Hematopoietic multipotent progenitor cell treated with erythropoietin and hydrocortisone succinate and interleukin-3 and kit ligand, for 6 days (in vitro differentiated cells): ENCODE measurements at regions not wholly inside any gene's neighbourhood (a gene's known extent, or its start where the extent isn't known, plus 50 kb on each side); places are given as distances from the start of the nearest gene placed in this dataset.
"Not testable (repeated sequence)": the region's sequence is repeated elsewhere in the genome, so short reads cannot be mapped to it uniquely, and the experiment has no call there.

Source experiments
- DNase-seq: peaks from one replicate; pipeline ENCODE4 v3.0.0-alpha.2; 2015

DNA sequence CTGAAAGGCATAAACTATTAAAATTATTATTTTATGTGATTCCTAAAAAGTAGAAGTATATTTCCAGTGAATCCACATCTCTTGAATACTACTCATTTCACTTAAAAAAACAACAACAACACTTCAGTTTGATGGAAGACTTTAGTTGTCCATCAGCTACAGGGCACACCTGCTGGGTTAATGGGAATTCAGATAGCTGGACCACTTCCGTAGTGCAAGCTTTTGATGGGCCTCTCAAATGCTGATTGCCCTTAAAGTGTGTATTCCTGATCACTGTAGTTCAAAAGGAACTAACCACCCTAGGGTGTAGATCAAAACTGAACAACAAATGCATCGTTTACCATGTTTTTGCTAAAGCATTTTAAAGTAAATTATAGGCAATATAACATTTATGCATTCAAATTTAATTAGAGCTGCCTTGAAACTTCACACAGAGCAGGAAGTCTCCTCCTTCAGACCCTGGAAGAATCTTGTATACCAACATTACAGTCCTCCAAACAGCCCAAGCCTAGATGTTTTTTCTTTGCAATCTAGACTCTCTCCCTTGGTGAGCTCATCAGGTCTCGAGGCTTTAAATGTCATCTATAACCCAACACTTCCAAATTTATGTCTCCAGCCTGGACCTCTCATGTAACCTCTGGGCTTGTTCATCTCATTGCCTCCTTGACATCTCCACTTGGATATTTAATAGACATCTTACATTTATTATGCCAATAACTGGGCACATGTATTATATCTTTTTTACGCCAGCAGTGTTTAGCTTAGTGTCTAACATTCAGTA lies 510.1 kb upstream of the SLC39A10 start:
- no peak for DNase-seq

DNA sequence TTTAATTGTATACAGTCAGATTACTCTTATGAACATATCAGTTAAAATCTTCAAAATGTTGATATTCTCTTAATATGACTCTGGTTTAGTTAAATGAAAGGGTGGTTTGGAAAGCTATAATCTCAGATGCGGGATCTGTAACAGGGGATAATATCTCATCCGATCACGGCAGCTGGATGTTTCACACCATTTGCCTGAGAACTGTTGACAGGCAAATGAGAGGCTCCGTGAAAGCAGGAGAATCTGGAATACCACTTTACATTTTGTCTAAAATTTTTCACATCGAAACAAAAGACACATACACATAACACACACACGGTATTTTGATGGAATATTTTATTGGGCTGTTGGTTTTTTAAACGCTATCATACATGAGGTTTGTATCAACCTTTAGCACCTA lies 518.6 kb upstream of the SLC39A10 start:
- DNase-seq: no peak

DNA sequence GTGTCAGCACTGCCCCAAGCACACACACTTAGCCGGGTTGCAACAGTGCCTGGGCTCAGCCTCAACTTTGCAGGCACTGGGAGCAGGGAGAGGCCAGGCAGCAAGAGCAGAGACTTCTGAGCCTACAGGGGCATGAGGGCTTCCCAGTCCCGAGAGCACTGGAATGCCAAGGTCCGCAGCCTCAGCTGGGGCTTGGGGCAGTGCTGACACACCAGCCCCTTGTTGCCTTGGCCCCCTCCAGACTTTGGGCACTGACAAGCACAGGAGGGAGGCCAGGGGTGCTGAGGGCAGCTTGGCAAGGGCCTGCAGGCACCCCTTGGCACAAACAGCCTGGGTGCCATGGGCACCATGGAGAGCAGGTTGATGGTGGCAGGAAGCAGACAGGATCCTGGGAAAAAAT lies 531.1 kb upstream of the SLC39A10 start:
- DNase-seq: not testable (repeated sequence)

DNA sequence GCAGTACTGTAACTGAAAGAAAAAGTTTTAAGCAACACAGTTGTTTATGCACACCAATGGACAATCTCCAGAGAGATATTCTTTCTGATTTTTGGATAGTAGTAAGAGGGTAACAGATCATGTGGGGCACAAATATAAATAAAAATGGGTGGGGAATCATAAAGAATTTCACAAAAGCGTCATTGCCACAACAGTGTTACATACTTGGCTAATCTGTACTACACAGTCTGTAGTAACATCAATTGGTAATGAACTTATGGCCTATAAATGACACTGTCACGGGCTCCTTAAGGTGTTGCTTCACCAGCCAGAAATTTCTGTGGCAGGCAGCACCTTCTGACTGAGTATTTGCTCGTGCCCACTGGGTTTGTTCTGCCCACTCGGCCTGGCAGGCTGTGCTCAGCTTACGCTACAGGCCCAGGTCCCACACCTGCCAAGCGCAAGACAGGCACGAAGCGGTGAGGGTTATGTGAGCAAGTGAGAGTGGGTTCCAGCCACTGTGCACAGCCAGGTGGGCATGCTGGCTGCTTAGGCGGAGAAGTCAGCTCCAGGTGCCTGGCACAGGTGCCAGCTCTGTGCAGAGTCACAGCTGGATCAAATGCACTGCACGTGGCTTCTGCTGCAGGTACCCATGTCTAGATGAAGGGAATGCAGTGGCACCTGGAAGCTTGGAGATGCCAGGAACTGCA lies 532.5 kb upstream of the SLC39A10 start:
- DNase-seq: no peak

DNA sequence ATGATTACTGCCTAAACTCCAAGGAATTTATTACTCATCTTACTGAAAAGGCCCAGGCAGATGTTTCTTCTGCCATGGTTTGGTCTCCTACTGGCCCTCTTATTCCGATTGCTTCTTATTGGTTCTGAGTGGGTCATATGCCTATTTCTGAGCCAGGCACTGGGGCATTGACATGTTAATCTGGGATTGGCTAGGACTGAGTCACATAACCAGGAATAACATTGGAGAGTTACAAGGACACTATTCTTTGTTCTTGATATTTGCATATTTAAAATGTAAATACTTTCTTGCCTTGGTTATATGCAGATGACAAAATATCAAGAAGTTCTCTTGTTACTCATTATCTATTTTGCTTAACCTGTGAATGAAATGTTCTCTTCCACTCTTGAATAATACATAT lies 534.4 kb upstream of the SLC39A10 start:
- DNase-seq: no peak

DNA sequence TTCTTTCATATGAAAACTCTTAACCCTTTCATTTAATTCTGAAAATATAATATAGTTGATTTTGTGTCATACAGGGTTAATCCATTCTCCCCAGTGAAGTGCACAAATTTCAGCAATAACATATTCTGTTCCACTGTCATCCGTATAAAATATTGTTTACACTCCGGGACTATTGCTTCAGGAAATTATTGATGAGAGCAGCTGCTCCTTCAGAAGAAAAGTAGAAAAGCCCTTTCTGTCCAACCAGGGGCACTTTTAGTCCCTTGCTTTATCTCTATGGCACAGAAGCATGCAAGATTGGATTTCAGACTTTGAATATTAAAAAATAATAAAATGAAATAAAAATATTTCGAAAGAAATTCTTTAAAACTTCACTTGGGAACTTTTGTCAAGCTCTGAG lies 535.7 kb upstream of the SLC39A10 start:
- DNase-seq: no peak

DNA sequence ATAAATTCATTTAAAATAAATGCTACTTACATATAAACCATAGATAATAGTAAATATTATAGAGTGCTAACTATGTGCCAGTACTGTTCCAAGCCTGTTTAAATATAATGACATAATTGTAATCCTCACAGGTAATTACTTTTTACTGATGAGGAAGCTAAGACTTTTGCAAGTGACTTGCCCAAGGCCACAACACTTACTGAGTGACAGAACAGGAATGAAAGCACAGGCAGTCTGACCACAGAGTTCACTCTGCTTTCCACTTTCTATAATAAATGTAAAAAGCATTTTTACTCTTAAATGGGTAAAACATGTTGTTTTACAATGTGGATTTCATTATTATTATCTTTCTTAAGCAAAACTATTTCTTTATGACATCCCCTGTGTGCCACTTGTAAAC lies 537.8 kb upstream of the SLC39A10 start:
- no peak for DNase-seq

DNA sequence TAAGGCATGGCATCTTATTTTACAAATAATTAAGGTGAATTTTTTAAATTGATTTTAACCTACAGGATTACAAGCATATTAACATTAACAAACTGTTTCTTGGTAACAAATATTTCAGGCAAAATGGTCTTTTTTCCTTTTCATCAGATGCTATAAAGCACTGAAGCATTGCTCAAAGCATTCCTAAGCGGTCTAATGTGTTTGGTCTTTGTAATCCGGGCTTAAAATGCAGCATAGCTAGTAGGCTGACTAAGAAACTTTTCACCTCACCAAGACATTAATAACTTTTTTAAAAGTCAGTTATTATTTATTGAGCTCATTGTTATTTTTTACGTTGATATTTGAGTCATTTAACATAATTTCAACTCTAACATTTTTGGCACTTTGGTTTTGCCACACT lies 538.8 kb upstream of the SLC39A10 start:
- DNase-seq: no peak

DNA sequence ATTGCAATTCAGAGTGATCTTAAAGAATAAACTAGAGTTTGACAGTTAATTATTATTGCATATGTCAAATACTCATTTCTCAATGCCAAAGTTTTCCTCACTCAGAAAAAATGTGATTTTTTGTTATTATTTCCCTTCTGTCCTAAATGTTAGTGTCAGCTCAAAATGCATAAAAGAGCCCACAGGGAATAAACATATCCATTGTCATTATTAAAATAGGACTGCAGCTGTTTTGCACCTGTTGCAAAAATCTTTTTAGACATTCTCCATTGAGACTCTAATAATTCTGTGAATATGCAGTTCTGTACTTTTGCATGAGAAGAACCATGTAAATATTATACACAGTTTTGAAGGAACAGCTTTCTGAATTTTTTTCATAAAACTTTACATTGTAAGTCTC lies 540.0 kb upstream of the SLC39A10 start:
- no peak for DNase-seq

DNA sequence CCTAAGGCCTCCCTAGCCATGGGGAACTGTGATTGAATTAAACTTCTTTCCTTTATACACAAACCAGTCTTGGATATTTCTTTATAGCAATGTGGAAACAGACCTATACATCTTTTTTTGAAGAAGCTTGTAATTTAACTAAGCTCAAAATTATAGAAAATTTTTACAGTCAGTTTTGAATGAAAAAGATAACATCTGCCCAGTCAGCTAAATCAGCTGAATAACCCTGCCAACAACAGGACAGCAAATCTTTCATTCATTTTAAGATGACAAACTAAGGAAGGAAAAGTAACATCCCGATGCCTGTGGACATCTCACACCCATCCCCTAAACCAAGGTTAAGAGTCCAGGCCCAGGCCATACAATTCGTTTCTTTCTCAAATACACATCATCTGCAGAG lies 541.3 kb upstream of the SLC39A10 start:
- no peak for DNase-seq

DNA sequence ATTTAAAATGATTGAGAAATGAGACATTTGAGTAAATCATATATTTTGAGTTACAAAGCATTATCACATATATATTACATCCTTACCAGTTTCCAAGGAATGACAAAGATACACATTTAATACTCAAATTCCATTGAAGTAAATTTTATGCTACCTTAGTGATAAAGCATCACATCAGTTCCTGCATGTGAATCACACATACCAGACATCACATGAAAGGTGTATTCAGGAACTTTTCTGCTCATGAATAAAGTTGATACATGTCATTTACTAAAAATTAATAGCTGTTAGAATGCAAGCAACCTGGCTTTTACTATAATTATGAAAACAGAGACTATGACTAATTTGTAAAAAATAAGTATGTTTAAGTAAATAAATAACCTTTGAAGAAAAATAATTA lies 548.8 kb upstream of the SLC39A10 start:
- DNase-seq: no peak

DNA sequence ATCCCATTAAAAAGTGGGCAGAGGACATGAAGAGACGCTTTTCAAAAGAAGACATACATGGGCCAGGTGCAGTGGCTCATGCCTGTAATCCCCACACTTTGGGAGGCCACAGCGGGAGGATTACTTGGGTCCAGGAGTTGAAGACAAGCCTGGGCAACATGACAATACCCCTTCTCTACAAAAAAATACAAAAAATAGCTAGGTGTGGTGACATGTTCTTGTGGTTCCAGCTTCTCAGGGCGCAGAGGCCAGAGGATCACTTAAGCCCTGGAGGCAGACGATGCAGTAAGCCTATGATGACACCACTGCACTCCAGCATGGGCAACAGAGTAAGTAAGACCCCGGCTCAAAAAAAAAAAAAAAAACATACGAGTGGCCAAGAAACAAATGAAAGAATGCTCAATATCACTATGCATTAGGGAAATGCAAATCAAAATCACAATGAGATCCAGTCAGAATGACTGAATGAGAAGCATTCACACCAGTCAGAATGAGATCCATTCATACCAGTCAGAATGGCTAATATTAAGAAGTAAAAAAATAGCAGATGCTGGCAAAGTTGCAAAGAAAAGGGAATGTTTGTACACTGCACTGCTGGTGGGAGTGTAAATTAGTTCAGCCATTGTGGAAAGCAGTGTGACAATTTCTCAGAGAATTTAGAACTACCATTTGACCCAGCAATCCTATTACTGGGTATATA lies 550.2 kb upstream of the SLC39A10 start:
- DNase-seq: no peak

DNA sequence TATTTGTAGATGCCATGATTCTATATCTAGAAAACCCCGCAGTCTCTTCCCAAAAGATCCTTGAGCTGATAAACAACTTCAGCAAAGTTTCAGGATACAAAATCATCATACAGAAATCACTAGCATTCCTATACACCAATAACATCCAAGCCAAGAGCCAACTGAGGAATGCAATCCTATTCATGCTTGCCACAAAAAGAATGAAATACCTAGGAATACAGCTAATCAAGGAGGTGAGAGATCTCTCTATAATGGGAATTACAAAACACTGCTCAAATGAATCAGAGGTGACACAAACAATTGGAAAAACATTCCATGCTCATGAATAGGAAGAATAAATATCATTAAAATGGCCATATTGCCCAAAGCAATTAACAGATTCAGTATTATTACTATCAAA lies 551.4 kb upstream of the SLC39A10 start:
- DNase-seq: no peak

DNA sequence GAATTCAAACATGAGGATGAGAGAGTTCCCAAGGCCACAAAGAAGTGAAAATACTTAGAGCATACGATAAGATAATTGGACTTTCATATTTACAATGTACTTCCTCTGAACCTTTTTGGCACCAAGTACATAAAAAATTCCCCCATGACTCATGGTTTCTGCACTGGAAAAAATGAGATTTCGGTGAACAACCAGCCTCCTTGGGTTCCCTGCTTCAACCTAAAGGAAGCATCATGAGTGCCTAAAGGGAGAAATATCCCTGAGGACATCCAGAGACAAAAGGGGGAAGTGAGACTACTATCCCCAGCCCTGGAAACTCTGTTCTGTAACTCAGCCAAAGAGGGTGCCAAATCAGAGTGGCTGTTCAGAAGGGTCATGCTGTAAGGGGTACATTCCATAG lies 562.7 kb upstream of the SLC39A10 start:
- DNase-seq: no peak

DNA sequence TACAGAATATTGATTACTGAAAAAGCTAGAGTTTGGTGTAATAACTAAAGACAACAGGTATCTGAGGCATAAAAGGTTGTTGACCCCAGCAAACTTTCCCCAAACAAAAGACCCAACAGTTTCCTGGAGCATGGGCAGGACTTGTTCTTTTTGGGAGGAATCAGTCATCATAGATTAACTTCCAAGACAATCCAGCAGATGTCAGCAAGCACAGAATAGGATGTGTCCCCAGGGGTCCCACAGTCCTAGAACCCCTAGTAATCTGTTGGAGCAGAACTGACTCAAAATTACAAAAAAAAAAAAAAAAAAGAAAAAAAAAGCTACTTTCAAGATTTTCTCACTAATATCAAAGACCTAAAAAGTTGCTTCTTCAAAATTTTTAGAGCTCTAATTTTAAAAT lies 564.7 kb upstream of the SLC39A10 start:
- DNase-seq: no peak

DNA sequence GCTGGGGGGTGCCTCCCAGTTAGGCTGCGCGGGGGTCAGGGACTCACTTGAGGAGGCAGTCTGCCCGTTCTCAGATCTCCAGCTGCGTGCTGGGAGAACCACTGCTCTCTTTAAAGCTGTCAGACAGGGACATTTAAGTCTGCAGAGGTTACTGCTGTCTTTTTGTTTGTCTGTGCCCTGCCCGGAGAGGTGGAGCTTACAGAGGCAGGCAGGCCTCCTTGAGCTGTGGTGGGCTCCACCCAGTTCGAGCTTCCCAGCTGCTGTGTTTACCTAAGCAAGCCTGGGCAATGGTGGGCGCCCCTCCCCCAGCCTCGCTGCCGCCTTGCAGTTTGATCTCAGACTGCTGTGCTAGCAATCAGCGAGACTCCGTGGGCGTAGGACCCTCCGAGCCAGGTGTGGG lies 584.2 kb upstream of the SLC39A10 start:
- not testable (repeated sequence) for DNase-seq

DNA sequence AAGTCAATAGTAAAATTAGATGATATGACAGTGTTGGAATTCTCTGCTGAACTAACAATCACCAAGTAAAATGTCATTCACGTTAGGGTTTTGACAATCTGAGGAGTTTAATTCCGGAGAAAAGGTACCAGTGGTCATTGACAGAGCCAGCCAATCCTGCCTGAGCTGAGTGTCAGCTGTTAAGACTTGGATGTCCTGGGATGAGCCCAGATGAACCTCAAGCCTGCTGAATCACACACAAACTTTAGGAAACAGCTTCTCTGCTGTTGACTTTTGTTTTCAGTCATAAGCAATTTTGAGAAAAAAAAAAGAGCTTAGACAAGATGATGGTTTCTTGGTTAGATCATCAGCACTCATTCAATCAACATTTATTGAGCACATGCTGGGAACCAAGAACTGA lies 600.0 kb upstream of the SLC39A10 start:
- no peak for DNase-seq

DNA sequence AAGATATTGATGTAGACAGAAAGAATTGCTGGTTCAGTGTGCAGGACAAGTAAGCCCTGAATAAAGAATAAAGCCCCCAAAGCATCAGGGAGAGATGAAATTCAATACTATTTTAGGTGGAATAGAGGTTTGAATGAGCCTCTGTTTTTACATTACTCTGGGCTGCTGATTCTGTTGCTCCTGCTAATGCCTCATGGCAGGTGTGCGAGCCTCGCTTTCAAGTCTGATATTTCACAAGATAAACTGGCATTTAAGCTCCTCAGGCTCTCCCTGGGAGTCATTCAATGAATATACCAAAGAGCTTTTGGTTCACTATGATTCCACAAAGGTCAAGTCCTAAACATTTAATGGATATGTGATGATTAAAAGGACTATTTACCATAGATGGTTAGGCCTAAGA lies 601.0 kb upstream of the SLC39A10 start:
- DNase-seq: no peak

DNA sequence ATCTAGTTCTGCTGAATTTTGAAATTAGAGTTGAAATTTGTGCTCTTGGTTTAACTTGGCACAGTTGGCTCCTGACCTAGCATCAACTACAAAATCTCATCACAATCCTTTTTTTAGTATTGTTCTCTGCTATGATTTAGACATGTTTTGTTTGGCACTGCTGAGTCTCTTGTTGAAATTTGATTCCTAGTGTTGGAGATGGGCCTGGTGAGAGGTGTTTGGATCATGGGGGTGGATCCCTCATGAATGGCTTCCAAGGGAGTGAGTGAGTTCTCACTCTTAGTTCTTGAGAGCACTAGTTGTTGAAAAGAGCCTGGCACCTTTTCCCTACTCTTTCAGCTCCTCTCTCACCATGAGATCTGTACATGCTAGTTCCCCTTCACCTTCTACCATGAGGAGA lies 605.6 kb upstream of the SLC39A10 start:
- DNase-seq: no peak

DNA sequence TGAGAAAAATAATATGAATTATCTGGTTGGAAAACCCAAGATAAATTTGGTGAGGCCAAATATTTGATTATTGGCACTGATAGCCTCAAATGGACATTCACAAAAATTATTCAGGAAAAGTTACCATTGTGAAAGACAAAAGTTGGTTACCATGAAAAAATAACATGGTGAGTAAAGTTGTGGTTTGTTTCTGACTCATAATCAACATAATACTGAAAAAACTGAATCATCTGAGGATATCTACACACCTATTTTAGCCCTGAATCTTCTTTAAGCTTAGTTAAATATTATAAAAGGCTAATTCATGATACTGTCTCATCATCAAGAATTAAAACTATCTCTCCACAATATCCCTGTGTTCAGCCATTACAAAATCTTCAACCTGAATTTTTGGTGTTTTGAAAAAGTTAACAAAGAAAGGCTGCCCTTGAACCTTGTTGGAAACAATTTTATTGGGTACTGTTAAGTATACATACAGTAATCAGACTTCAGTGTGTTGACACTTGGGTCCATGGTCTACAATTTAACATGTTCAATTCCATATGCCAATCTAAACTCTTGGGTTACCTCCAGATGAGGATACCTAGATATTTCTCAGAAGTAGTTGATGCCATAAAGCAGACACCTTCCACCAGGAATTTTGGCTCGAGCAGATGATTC lies 607.5 kb upstream of the SLC39A10 start:
- no peak for DNase-seq

DNA sequence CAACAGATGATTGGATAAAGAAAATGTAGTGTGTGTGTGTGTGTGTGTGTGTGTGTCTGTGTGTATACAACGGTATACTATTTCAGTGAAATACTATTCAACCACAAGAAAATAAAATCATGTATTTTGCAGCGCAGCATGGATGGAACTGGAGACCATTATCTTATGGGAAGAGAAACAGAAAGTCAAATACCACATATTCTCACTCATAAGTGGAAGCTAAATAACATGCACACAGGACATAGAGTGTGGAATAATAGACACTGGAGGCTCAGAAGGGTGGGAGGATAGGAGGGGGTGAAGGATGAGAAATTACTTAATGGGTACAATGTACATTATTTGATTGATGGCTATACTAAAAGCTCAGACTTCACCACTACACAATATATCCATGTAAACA lies 609.1 kb upstream of the SLC39A10 start:
- DNase-seq: no peak

DNA sequence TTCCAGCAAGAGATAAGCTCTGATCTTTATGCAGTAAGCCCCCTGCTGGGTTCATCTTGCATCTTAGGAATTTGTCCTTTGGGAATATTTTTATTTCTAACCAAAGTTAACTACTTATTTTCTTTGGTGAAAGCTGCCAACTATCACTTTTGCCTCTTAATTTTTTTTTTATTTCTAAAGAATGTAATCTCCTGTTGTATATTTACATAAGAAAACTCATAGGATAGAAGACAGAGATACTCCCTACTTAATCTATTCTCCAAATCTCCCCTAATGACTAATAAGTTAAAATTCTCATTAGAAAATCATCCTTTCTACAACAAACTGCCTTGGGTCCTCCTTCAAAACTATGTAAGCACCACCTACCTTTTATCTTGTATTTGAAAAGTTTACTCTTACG lies 612.2 kb upstream of the SLC39A10 start:
- no peak for DNase-seq

DNA sequence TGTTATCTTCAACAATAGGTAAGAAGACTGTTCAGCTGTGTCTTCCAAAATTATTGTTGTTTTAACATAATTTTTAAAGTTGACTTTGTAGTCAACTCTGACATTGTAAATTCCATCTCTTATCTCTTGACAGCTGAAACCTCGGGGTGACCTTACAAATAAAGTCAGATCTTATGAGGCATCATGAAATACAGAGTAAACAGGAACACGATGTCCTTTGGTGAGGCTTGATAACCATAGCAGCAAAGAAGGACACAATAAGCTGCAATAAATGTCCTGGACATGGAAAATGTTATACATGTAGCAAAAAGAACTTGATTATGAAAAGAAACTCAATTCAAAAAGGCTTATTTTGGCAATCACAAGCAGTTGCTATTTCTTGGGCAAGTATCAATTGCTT lies 618.9 kb upstream of the SLC39A10 start:
- DNase-seq: no peak

DNA sequence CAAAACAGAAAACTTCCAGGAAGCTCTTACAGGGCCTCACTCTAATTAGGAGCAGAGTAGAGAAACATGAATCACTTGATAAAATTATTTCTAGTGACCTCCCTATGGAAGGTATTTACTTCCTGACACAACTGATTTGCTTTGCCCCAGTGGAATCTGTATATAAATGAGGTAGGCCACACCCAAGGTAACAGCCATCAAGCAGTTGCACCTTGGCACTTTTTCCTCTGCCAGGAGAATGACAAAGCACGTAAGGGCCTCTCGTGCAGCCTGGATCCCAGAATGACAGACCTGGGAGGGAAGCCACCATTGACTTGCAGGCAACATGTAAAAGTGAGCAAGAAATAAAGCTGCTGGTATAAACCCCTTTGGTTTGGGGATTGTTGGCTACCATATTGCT lies 620.0 kb upstream of the SLC39A10 start:
- no peak for DNase-seq
